IMR-90 (cell line): ENCODE measurements at regions not wholly inside any gene's neighbourhood (a gene's known extent, or its start where the extent isn't known, plus 50 kb on each side); places are given as distances from the start of the nearest gene placed in this dataset.
A peak's percentile ranks its signal among the peaks of the same experiment; 100 is the strongest.

Experiments
- ATAC-seq: fragments of 200-7000 bp; cut with Tn5 transposase; 2 replicates; pipeline ENCODE4 v1.9.1; 2020; ENCODE audit warnings: low read depth, mild to moderate bottlenecking, moderate library complexity
- BruUV-seq: library from RNA; stranded (reverse); fragments of 400-500 nt; replicated peaks from 2 replicates; lab custom pipeline; 2021; lab: Mats Ljungman, UMichigan
- CTCF ChIA-PET: fragments of 300-600 bp; formaldehyde crosslinking; extraction: SDS; loops from one replicate; lab custom pipeline; 2021; ENCODE audit warnings: antibody characterized with exemption; lab: Yijun Ruan, JAX
- POLR2A ChIA-PET: fragments of 300-600 bp; sonication (Branson Sonifier 250); formaldehyde crosslinking; loops from one replicate; lab custom pipeline; 2022; ENCODE audit warnings: antibody characterized with exemption; ENCODE audit not compliant: unreplicated experiment; lab: Charles Lee
- DNase-seq: peaks from one replicate; pipeline ENCODE4 v3.0.0; 2013
- H2AFZ ChIP-seq: replicated peaks from 2 replicates; pipeline ENCODE3; 2013; ENCODE audit warnings: low read length, mild to moderate bottlenecking; ENCODE audit not compliant: poor library complexity
- H2AK5ac ChIP-seq: 2 replicates; pipeline ENCODE4 v1.6.1; 2013; ENCODE audit warnings: low read depth, low read length, inconsistent platforms
- H2AK9ac ChIP-seq: replicated peaks from 2 replicates; pipeline ENCODE3; 2013; ENCODE audit warnings: mild to moderate bottlenecking, low read depth, low read length, moderate library complexity; ENCODE audit not compliant: poor library complexity
- H2BK120ac ChIP-seq: 2 replicates; pipeline ENCODE4 v1.6.1; 2013; ENCODE audit warnings: low read depth, low read length, inconsistent platforms
- H2BK15ac ChIP-seq: 3 replicates; pipeline ENCODE4 v1.6.1; 2013; ENCODE audit warnings: low read depth, low read length, inconsistent platforms
- H2BK20ac ChIP-seq: 2 replicates; pipeline ENCODE4 v1.6.1; 2013; ENCODE audit warnings: low read depth, mild to moderate bottlenecking, inconsistent platforms, low read length, moderate library complexity
- H2BK5ac ChIP-seq: 2 replicates; pipeline ENCODE4 v1.6.1; 2013; ENCODE audit warnings: mild to moderate bottlenecking, low read depth, low read length, inconsistent platforms; ENCODE audit not compliant: poor library complexity, severe bottlenecking
- H3K14ac ChIP-seq: replicated peaks from 2 replicates; pipeline ENCODE4 v1.6.1; 2013; ENCODE audit warnings: low read depth, low read length, inconsistent platforms
- H3K18ac ChIP-seq: 2 replicates; pipeline ENCODE4 v1.6.1; 2013; ENCODE audit warnings: low read depth, low read length, control low read depth
- H3K23ac ChIP-seq: 2 replicates; pipeline ENCODE4 v1.6.1; 2013; ENCODE audit warnings: low read depth, low read length, inconsistent platforms
- H3K27ac ChIP-seq: 2 replicates; pipeline ENCODE4 v1.5.1; 2013; ENCODE audit warnings: mild to moderate bottlenecking, control low read depth, low read length; ENCODE audit not compliant: insufficient read depth
- H3K27me3 ChIP-seq: 2 replicates; pipeline ENCODE4 v1.6.1; 2013; ENCODE audit warnings: low read length; ENCODE audit not compliant: control insufficient read depth, insufficient read depth
- H3K36me3 ChIP-seq: 2 replicates; pipeline ENCODE4 v1.6.1; 2013; ENCODE audit warnings: low read length, mixed read lengths; ENCODE audit not compliant: control insufficient read depth, insufficient read depth
- H3K4ac ChIP-seq: 2 replicates; pipeline ENCODE4 v1.6.1; 2013; ENCODE audit warnings: low read depth, low read length, inconsistent platforms
- H3K4me1 ChIP-seq: 2 replicates; pipeline ENCODE4 v1.6.1; 2013; ENCODE audit warnings: low read length, mixed read lengths; ENCODE audit not compliant: control insufficient read depth, insufficient read depth
- H3K4me2 ChIP-seq: 2 replicates; pipeline ENCODE4 v1.6.1; 2013; ENCODE audit warnings: low read depth, mild to moderate bottlenecking, control low read depth, low read length, moderate library complexity
- H3K4me3 ChIP-seq: 2 replicates; pipeline ENCODE4 v1.5.1; 2013; ENCODE audit warnings: low read depth, mild to moderate bottlenecking, control low read depth, low read length, moderate library complexity; ENCODE audit not compliant: insufficient read depth
- H3K56ac ChIP-seq: 2 replicates; pipeline ENCODE4 v1.6.1; 2013; ENCODE audit warnings: low read length, inconsistent platforms; ENCODE audit not compliant: insufficient read depth; ENCODE audit errors: extremely low read depth
- H3K79me1 ChIP-seq, 2 experiments: 2 replicates each; pipeline ENCODE4 v1.6.1; 2013; ENCODE audit warnings: low read length in 2 of 2, inconsistent platforms in 1 of 2, low read depth in 1 of 2
- H3K9ac ChIP-seq: 2 replicates; pipeline ENCODE4 v1.6.1; 2013; ENCODE audit warnings: low read depth, low read length, control low read depth
- H3K9me1 ChIP-seq: 2 replicates; pipeline ENCODE4 v1.6.1; 2013; ENCODE audit warnings: low read length, inconsistent platforms; ENCODE audit not compliant: insufficient read depth
- H3K9me3 ChIP-seq: 2 replicates; pipeline ENCODE4 v1.6.1; 2013; ENCODE audit warnings: low read length; ENCODE audit not compliant: control insufficient read depth, insufficient read depth
- H4K20me1 ChIP-seq: 2 replicates; pipeline ENCODE4 v1.6.1; 2013; ENCODE audit warnings: low read length, inconsistent platforms; ENCODE audit not compliant: insufficient read depth
- H4K5ac ChIP-seq: 2 replicates; pipeline ENCODE4 v1.6.1; 2013; ENCODE audit warnings: mild to moderate bottlenecking, low read depth, low read length, control low read depth
- H4K8ac ChIP-seq, 2 experiments: 2 replicates each; pipeline ENCODE4 v1.6.1; 2013; ENCODE audit warnings: low read depth in 2 of 2, low read length in 2 of 2, control low read depth in 1 of 2, inconsistent platforms in 1 of 2
- H4K91ac ChIP-seq: 2 replicates; pipeline ENCODE4 v1.6.1; 2013; ENCODE audit warnings: low read depth, low read length, inconsistent platforms; ENCODE audit not compliant: insufficient read depth
- BHLHE40 ChIP-seq: fragments of 150-350 bp; IDR thresholded peaks from 2 replicates; pipeline ENCODE4 v1.6.1; 2016; ENCODE audit warnings: mild to moderate bottlenecking, low read depth, low read length
- CEBPB ChIP-seq: IDR thresholded peaks from 2 replicates; pipeline ENCODE4 v1.6.1; 2012; ENCODE audit warnings: low read depth, low read length, improper control_type of control experiment
- CHD1 ChIP-seq: IDR thresholded peaks from 2 replicates; pipeline ENCODE4 v1.6.1; 2012; ENCODE audit warnings: low read depth, low read length, improper control_type of control experiment
- ELK1 ChIP-seq: fragments of 150-350 bp; IDR thresholded peaks from 2 replicates; pipeline ENCODE4 v1.6.1; 2016; ENCODE audit warnings: low read depth, mild to moderate bottlenecking, low read length, moderate library complexity, borderline replicate concordance
- FOS ChIP-seq: fragments of 150-350 bp; IDR thresholded peaks from 2 replicates; pipeline ENCODE4 v1.6.1; 2016; ENCODE audit warnings: low read depth, low read length
- MAFK ChIP-seq: IDR thresholded peaks from 2 replicates; pipeline ENCODE4 v1.6.1; 2012; ENCODE audit warnings: low read depth, low read length, improper control_type of control experiment
- MAZ ChIP-seq: IDR thresholded peaks from 2 replicates; pipeline ENCODE4 v1.6.1; 2012; ENCODE audit warnings: low read depth, mild to moderate bottlenecking, low read length, improper control_type of control experiment, moderate library complexity, borderline replicate concordance
- MXI1 ChIP-seq: IDR thresholded peaks from 2 replicates; pipeline ENCODE4 v1.6.1; 2012; ENCODE audit warnings: low read depth, mild to moderate bottlenecking, low read length, moderate library complexity, borderline replicate concordance
- NFE2L2 ChIP-seq: fragments of 150-350 bp; IDR thresholded peaks from 2 replicates; pipeline ENCODE4 v1.6.1; 2016; ENCODE audit warnings: low read depth, mild to moderate bottlenecking, low read length
- POLR2A ChIP-seq: IDR thresholded peaks from 2 replicates; pipeline ENCODE4 v1.6.1; 2012; ENCODE audit warnings: mild to moderate bottlenecking, low read depth, low read length
- RAD21 ChIP-seq: IDR thresholded peaks from 2 replicates; pipeline ENCODE4 v1.6.1; 2012; ENCODE audit warnings: low read length, improper control_type of control experiment
- RCOR1 ChIP-seq: IDR thresholded peaks from 2 replicates; pipeline ENCODE4 v1.6.1; 2012; ENCODE audit warnings: mild to moderate bottlenecking, low read length, improper control_type of control experiment; ENCODE audit not compliant: insufficient replicate concordance
- SMC3 ChIP-seq: fragments of 150-350 bp; IDR thresholded peaks from 2 replicates; pipeline ENCODE4 v1.6.1; 2016; ENCODE audit warnings: low read depth, mild to moderate bottlenecking, antibody characterized with exemption, low read length, moderate library complexity
- WGBS, 2 experiments: methylation state at CpG; one replicate each; pipeline versions ENCODE4 v1.1.5 to v1.1.7; 2013; ENCODE audit warnings: missing lambda C conversion rate in 2 of 2; ENCODE audit not compliant: insufficient read length in 1 of 2; ENCODE audit errors: extremely low coverage in 2 of 2; 5-methylcytosine and 5-hydroxymethylcytosine counted together
- dilution Hi-C: fragments of 300-500 bp; cut with HindIII; formaldehyde crosslinking; loops from one replicate; pipeline ENCODE4 v1.14.3; 2018; ENCODE audit warnings: low sequenced_read_pairs; ENCODE audit not compliant: unreplicated experiment
- in situ Hi-C: fragments of 300-500 bp; cut with MboI; formaldehyde crosslinking; loops from 3 replicates; pipeline ENCODE4 v1.14.3; 2019; ENCODE audit warnings: low sequenced_read_pairs, inconsistent platforms, mixed read lengths
- intact Hi-C: fragments of 100-400 bp; cut with micrococcal nuclease; formaldehyde crosslinking; loops from 2 replicates; pipeline ENCODE4 v1.10.0; 2022
- TF ChIP-seq, protein P1 (sequence below): fragments of 150-350 bp; IDR thresholded peaks from 2 replicates; pipeline ENCODE4 v1.6.1; 2017; ENCODE audit warnings: mild to moderate bottlenecking, antibody characterized with exemption, low read length, low read depth

- H3K23ac ChIP-seq, result no peak overlapping the region
- no TSS peak for BruUV-seq
- no peak overlapping the region for H3K4me2 ChIP-seq
- H4K20me1 ChIP-seq, result no peaks in the 10 kb centered on the region
- H2AFZ ChIP-seq, result no peak overlapping the region
- dilution Hi-C loops, result no loop called here
- H3K56ac ChIP-seq, result no peak overlapping the region
- H2BK20ac ChIP-seq, result no peak overlapping the region
- H3K79me1 ChIP-seq, result no peaks in the 10 kb centered on the region
- no peak overlapping the region for H4K91ac ChIP-seq
- no peak overlapping the region for H3K9ac ChIP-seq
- no peak overlapping the region for H3K4me3 ChIP-seq
- TF ChIP-seq, protein P1, sequence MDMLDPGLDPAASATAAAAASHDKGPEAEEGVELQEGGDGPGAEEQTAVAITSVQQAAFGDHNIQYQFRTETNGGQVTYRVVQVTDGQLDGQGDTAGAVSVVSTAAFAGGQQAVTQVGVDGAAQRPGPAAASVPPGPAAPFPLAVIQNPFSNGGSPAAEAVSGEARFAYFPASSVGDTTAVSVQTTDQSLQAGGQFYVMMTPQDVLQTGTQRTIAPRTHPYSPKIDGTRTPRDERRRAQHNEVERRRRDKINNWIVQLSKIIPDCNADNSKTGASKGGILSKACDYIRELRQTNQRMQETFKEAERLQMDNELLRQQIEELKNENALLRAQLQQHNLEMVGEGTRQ, result no peak
- TF ChIP-seq MXI1 (no peak), RAD21 (no peak), CHD1 (no peak), CEBPB (no peak), NFE2L2 (no peak), BHLHE40 (no peak), MAFK (no peak), MAZ (no peak), FOS (no peak), POLR2A (no peak), SMC3 (no peak), ELK1 (no peak), RCOR1 (no peak)
- H2AK5ac ChIP-seq, result no peak overlapping the region
- no peaks in the 10 kb centered on the region for H3K36me3 ChIP-seq
- peak; percentile 47 for DNase-seq
- in situ Hi-C loops, result no loop called here
- H3K18ac ChIP-seq, result no peak overlapping the region
- ChIA-PET CTCF (no interaction called here), POLR2A (no interaction called here)
- no CpG with 5 or more reads among the region's 2 CpGs for WGBS, 2 experiments
- no peak overlapping the region for H4K5ac ChIP-seq
- H2BK15ac ChIP-seq, result no peak overlapping the region
- no peaks in the 10 kb centered on the region for H3K9me3 ChIP-seq
- no peaks in the 10 kb centered on the region for H3K4me1 ChIP-seq
- intact Hi-C loops, result no loop called here
- no peaks in the 10 kb centered on the region for H3K27me3 ChIP-seq
- no peaks in the 10 kb centered on the region for H3K9me1 ChIP-seq
- no peak overlapping the region for H3K4ac ChIP-seq
- H3K27ac ChIP-seq, result no peak overlapping the region
- H3K14ac ChIP-seq, result no peak overlapping the region
- no peak overlapping the region for H2BK120ac ChIP-seq
- no peak overlapping the region for H2BK5ac ChIP-seq
- peak; percentile 40; the same call in 1 of the 2 replicates for ATAC-seq
- no peak overlapping the region for H4K8ac ChIP-seq
- H2AK9ac ChIP-seq, result no peak overlapping the region
These were observed 703.2 kb upstream of the CCDC54 start for GRCh38 chr3:106673926-106674569.
